Vagina (tissue), 2 donors: ENCODE measurements at regions not wholly inside any gene's neighbourhood (a gene's known extent, or its start where the extent isn't known, plus 50 kb on each side); places are given as distances from the start of the nearest gene placed in this dataset.
A peak's percentile ranks its signal among the peaks of the same experiment; 100 is the strongest.

Source experiments
- DNase-seq, 2 donors: peaks; one replicate each; pipeline ENCODE4 v3.0.0-alpha.2; 2017; ENCODE audit errors: extremely low spot score in 2 of 2
- H3K27ac ChIP-seq: fragments of 200-600 bp; sonication (generic); one replicate; pipeline ENCODE4 v1.5.1; 2019
- H3K27me3 ChIP-seq: fragments of 200-600 bp; sonication (generic); one replicate; pipeline ENCODE4 v1.5.1; 2019
- H3K36me3 ChIP-seq, 2 donors: fragments of 200-600 bp; sonication (generic); one replicate each; pipeline ENCODE4 v1.5.1; 2017 to 2019
- H3K4me1 ChIP-seq: fragments of 200-600 bp; sonication (generic); one replicate; pipeline ENCODE4 v1.5.1; 2019
- H3K4me3 ChIP-seq, 2 donors: fragments of 200-600 bp; sonication (generic); 1 replicate in 1 of 2; 2 replicates in 1 of 2; pipeline ENCODE4 v1.5.1; 2016 to 2019
- H3K9me3 ChIP-seq: fragments of 200-600 bp; sonication (generic); one replicate; pipeline ENCODE4 v1.5.1; 2019
- POLR2A ChIP-seq, 2 donors: fragments of 450-650 bp; IDR thresholded peaks; one replicate each; pipeline ENCODE4 v1.6.1; 2017; ENCODE audit warnings: antibody characterized with exemption in 2 of 2, mild to moderate bottlenecking in 2 of 2, moderate library complexity in 2 of 2
- POLR2AphosphoS5 ChIP-seq, 2 donors: sonication (generic); formaldehyde crosslinking; IDR thresholded peaks; one replicate each; pipeline ENCODE4 v1.9.0; 2017; ENCODE audit warnings: antibody characterized with exemption in 2 of 2, mild to moderate bottlenecking in 2 of 2, low read depth in 1 of 2; ENCODE audit not compliant: insufficient read depth in 1 of 2
- intact Hi-C: fragments of 100-400 bp; cut with DNase I; formaldehyde crosslinking; loops from one replicate; pipeline ENCODE4 v1.15.1; 2023
- TF ChIP-seq, protein P1 (sequence below), 3 experiments: fragments of 450-650 bp in 2 of 3; fragments of 200-600 bp in 1 of 3; sonication (generic) in 1 of 3; IDR thresholded peaks; one replicate each; pipeline ENCODE4 v1.5.1; 2017 to 2019; ENCODE audit warnings: antibody characterized with exemption in 3 of 3, mild to moderate bottlenecking in 2 of 3, moderate library complexity in 2 of 3

DNA sequence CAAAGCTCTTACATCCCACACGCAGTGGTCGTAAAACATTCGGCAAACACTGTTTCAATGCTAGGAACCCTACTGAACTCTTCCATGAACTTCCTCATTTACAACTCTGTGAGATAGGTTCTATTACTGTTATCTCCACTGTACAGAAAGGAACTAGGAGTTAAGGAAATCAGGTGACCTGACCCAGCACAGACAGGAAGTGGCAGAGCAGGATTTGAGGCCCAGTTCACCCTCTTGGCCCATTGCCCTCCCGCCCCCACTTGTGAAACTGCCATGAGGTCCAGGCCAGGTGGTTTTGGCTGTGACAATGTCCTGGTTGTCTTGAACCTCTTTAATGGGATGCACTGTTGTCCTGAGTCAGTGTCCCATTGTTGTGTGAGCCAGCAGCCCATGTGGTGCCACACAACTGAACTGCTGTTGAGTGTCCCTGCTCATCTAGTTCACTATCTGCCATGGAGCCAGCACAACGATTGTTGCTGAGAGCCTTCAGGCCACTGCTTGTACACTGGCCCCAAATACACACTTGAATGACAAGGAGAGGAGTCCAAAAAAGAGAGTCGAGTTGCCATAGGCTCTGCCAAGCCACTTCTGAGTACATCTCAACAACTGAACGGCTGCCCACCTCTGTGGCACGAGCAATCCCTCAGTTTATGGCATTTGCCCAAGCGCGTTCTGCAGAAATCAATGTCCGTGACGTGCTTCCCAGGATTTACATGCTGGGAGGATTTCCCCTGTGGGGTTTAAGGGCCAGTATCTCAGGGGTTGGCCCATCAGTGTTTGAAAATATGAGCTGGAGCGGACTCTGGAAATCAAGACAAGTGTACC, 484.6 kb downstream of the TSHZ3 start:
- no peaks in the 10 kb centered on the region for H3K9me3 ChIP-seq
- no peaks in the 10 kb centered on the region for H3K36me3 ChIP-seq
- H3K4me3 ChIP-seq, result no peak overlapping the region
- H3K4me1 ChIP-seq, result no peaks in the 10 kb centered on the region
- intact Hi-C loops, result no loop called here
- no peaks in the 10 kb centered on the region for H3K27me3 ChIP-seq
- no peak for TF ChIP-seq POLR2AphosphoS5 (IDR thresholded peaks at IDR 0.05; ENCODE audit: insufficient read depth in 1 of 2, low read depth in 1 of 2)
- TF ChIP-seq, protein P1, sequence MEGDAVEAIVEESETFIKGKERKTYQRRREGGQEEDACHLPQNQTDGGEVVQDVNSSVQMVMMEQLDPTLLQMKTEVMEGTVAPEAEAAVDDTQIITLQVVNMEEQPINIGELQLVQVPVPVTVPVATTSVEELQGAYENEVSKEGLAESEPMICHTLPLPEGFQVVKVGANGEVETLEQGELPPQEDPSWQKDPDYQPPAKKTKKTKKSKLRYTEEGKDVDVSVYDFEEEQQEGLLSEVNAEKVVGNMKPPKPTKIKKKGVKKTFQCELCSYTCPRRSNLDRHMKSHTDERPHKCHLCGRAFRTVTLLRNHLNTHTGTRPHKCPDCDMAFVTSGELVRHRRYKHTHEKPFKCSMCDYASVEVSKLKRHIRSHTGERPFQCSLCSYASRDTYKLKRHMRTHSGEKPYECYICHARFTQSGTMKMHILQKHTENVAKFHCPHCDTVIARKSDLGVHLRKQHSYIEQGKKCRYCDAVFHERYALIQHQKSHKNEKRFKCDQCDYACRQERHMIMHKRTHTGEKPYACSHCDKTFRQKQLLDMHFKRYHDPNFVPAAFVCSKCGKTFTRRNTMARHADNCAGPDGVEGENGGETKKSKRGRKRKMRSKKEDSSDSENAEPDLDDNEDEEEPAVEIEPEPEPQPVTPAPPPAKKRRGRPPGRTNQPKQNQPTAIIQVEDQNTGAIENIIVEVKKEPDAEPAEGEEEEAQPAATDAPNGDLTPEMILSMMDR (IDR thresholded peaks at IDR 0.05), result no peak
- no peak for TF ChIP-seq POLR2A (IDR thresholded peaks at IDR 0.05)
- DNase-seq, result no peak
- no peak overlapping the region for H3K27ac ChIP-seq

DNA sequence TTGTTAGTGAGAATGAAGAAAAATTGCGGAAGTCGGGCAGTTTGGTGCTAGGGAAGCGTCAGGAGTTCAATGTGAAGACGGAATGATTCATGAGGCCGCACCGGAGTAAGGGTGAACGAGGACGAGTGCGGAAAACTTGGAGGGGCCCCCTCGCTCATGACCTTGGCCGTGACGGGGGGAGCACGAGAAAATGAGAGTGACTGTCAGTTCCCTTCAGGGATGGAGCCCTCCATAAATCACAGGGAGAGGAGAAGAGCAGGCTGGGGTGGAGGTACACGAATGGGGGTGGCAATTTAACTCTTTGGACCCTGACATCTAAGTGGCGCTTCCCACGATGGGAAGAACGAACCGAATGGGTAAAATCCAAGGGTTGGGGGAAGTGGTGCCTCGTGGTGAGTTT, 486.4 kb downstream of the TSHZ3 start:
- no peak overlapping the region for H3K27ac ChIP-seq
- TF ChIP-seq, protein P1 (IDR thresholded peaks at IDR 0.05), result no peak
- TF ChIP-seq POLR2AphosphoS5 (IDR thresholded peaks at IDR 0.05; ENCODE audit: insufficient read depth in 1 of 2, low read depth in 1 of 2) (no peak), POLR2A (IDR thresholded peaks at IDR 0.05) (no peak)
- no peak overlapping the region for H3K4me3 ChIP-seq
- H3K27me3 ChIP-seq, result no peaks in the 10 kb centered on the region
- H3K36me3 ChIP-seq, result no peaks in the 10 kb centered on the region
- H3K9me3 ChIP-seq, result no peaks in the 10 kb centered on the region
- no peaks in the 10 kb centered on the region for H3K4me1 ChIP-seq
- peak; percentile 13 to 61 for DNase-seq
- intact Hi-C loops, result no loop called here

DNA sequence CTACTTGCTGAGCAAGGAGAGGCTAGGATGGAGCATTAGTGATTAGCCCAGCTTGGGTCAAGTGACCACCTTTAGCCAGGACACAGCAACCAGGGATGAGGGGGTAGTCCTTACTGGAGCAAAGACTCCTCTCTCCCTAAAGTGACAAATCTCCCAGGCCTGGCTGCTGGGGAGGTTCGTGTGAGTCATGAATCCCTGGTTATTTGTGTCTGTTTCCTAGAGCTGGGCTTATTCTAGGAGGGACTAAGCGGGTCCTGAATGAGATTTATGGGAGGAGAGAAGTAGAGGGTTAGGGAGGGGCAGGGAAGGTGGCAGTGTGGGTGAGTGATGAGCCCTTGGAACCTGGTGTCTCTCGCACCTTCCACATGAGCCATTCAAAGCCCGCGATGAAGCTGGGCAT, 487.3 kb downstream of the TSHZ3 start:
- intact Hi-C loops, result no loop called here
- H3K27me3 ChIP-seq, result no peaks in the 10 kb centered on the region
- H3K4me1 ChIP-seq, result no peaks in the 10 kb centered on the region
- H3K27ac ChIP-seq, result no peak overlapping the region
- no peak overlapping the region for H3K4me3 ChIP-seq
- peak in 1 of 2 donors; percentile 58 for DNase-seq
- no peaks in the 10 kb centered on the region for H3K9me3 ChIP-seq
- no peaks in the 10 kb centered on the region for H3K36me3 ChIP-seq
- TF ChIP-seq POLR2AphosphoS5 (IDR thresholded peaks at IDR 0.05; ENCODE audit: insufficient read depth in 1 of 2, low read depth in 1 of 2) (no peak), POLR2A (IDR thresholded peaks at IDR 0.05) (no peak)
- TF ChIP-seq, protein P1 (IDR thresholded peaks at IDR 0.05), result no peak

DNA sequence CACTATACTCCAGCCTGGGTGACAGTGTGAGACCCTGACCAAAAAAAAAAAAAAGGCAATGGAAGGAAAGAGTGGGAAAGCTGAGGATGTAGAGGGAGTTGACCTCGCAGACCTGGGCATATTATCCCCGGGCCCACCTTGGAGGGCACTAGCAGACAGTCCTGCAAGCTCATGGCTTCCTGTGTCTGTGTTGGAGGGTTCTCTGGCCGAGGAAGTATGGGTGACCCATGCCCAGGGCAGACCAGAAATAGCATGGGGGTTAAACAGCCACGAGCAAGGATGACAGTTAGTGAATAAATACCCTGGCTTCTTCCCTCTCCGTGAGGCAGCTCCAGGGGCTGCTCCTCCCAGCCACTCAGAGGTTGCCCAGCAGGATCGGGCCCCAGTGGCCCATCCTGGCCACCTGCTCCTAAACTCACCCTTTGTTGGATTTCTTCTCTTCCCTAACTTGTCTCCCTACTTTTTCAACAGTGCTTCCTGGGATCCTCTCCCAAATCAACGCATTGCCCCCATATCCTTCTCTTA, 485.8 kb downstream of the ZNF536 start:
- Histone ChIP-seq H3K4me1 (no peaks in the 10 kb centered on the region), H3K36me3 (no peaks in the 10 kb centered on the region), H3K27ac (no peak overlapping the region), H3K27me3 (no peaks in the 10 kb centered on the region), H3K4me3 (no peak overlapping the region), H3K9me3 (no peaks in the 10 kb centered on the region)
- peak; percentile 40 to 94 for DNase-seq
- TF ChIP-seq POLR2A (IDR thresholded peaks at IDR 0.05) (no peak), POLR2AphosphoS5 (IDR thresholded peaks at IDR 0.05; ENCODE audit: insufficient read depth in 1 of 2, low read depth in 1 of 2) (no peak)
- TF ChIP-seq, protein P1 (IDR thresholded peaks at IDR 0.05), result no peak
- intact Hi-C loops, result no loop called here

DNA sequence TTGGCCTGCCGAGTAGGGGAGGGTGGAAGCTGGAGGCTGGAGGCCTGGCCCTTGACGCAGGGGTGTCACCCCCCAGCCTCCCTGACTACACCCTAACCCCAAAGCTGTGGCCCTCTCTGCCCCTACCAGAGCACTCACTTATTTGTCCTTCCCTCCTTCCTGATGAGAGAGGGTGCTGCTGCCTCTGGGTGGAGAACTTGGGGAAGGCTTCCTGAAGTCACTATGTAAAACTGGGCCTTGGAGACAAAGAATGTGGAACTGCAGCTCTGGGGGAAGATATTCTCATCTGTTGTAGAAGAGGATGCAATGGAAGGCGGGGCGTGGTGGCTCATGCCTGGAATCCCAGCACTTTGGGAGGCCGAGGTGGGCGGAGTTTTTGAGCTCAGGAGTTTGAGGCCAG, 485.2 kb downstream of the ZNF536 start:
- Histone ChIP-seq H3K4me1 (no peaks in the 10 kb centered on the region), H3K27ac (no peak overlapping the region), H3K4me3 (no peak overlapping the region), H3K27me3 (no peaks in the 10 kb centered on the region), H3K36me3 (no peaks in the 10 kb centered on the region), H3K9me3 (no peaks in the 10 kb centered on the region)
- intact Hi-C loops, result no loop called here
- DNase-seq, result peak; percentile 60 to 70
- TF ChIP-seq POLR2A (IDR thresholded peaks at IDR 0.05), result no peak
- no peak for TF ChIP-seq POLR2AphosphoS5 (IDR thresholded peaks at IDR 0.05; ENCODE audit: insufficient read depth in 1 of 2, low read depth in 1 of 2)
